ENCODE measurements at regions not wholly inside any gene's neighbourhood (a gene's known extent, or its start where the extent isn't known, plus 50 kb on each side); places are given as distances from the start of the nearest gene placed in this dataset.

DNA sequence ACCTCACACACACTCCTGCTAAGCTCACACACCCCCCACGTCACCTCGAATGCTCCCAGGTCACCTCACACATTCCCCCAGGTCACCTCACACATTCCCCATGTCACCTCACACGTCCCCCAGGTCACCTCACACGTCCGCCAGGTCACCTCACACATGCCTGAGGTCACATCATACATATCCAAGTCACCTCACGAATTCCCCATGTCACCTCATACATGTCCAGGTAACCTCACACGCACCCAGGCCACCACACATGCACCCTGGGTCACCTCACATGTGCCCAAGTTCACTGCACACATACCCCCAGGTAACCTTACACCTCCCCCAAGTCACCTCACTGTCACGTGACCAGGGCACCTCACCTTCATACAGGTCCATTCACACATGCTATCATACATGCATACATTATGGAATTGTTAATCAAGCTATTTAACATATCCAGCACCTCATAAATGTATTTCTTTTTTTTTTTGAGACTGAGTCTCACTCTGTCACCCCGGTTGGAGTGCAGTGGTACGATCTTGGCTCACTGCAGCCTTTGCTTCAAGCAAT is 640.3 kb downstream of the TMEM121 start:
- TF ChIP-seq, protein P1, sequence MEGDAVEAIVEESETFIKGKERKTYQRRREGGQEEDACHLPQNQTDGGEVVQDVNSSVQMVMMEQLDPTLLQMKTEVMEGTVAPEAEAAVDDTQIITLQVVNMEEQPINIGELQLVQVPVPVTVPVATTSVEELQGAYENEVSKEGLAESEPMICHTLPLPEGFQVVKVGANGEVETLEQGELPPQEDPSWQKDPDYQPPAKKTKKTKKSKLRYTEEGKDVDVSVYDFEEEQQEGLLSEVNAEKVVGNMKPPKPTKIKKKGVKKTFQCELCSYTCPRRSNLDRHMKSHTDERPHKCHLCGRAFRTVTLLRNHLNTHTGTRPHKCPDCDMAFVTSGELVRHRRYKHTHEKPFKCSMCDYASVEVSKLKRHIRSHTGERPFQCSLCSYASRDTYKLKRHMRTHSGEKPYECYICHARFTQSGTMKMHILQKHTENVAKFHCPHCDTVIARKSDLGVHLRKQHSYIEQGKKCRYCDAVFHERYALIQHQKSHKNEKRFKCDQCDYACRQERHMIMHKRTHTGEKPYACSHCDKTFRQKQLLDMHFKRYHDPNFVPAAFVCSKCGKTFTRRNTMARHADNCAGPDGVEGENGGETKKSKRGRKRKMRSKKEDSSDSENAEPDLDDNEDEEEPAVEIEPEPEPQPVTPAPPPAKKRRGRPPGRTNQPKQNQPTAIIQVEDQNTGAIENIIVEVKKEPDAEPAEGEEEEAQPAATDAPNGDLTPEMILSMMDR (conservative IDR thresholded peaks at IDR 0.05; ENCODE audit: low read depth, low read length) = no peak
- no peak for TF ChIP-seq EZH2 (IDR thresholded peaks at IDR 0.05; ENCODE audit: low read length, unreplicated experiment)
